ENCODE measurements at regions not wholly inside any gene's neighbourhood (a gene's known extent, or its start where the extent isn't known, plus 50 kb on each side); places are given as distances from the start of the nearest gene placed in this dataset.

DNA sequence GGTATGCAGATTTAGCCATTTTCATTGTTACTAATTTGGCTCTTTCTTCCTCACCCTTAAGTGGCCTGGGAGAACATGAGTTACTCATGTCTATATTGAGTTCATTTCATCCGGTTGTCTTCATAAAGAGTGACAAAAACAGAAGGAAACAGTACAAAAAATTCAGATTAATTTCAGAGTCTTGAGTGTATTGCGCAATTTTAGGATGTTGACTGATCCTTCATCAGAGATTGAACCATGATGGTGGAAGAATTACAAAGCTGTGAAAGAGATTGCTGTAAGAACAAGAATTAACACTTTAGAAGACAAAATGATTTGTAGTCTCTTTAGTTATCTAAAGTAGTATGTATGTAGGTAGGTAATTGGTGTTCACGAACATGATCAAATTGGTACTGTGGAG, 194.0 kb upstream of the PPP1R3A start:
- Histone ChIP-seq H3K27ac (peak overlapping the region in 1 of 10 donors; percentile 14), H3K9me3 (no peaks in the 10 kb centered on the region), H3K27me3 (no peaks in the 10 kb centered on the region), H3K4me1 (peaks cover 0 to 3% (median 0%) of the 10 kb centered on the region in 9 donors), H3K36me3 (no peaks in the 10 kb centered on the region), H3K4me3 (no peak overlapping the region)
- no peak for DNase-seq
- intact Hi-C loops (cut with DNase I) = no loop called here
- 70 to 93% methylated on average over 3 of the region's 3 CpGs for WGBS, 2 donors
- ATAC-seq = no peak
- TF ChIP-seq, protein P1, sequence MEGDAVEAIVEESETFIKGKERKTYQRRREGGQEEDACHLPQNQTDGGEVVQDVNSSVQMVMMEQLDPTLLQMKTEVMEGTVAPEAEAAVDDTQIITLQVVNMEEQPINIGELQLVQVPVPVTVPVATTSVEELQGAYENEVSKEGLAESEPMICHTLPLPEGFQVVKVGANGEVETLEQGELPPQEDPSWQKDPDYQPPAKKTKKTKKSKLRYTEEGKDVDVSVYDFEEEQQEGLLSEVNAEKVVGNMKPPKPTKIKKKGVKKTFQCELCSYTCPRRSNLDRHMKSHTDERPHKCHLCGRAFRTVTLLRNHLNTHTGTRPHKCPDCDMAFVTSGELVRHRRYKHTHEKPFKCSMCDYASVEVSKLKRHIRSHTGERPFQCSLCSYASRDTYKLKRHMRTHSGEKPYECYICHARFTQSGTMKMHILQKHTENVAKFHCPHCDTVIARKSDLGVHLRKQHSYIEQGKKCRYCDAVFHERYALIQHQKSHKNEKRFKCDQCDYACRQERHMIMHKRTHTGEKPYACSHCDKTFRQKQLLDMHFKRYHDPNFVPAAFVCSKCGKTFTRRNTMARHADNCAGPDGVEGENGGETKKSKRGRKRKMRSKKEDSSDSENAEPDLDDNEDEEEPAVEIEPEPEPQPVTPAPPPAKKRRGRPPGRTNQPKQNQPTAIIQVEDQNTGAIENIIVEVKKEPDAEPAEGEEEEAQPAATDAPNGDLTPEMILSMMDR (IDR thresholded peaks at IDR 0.05) = no peak

DNA sequence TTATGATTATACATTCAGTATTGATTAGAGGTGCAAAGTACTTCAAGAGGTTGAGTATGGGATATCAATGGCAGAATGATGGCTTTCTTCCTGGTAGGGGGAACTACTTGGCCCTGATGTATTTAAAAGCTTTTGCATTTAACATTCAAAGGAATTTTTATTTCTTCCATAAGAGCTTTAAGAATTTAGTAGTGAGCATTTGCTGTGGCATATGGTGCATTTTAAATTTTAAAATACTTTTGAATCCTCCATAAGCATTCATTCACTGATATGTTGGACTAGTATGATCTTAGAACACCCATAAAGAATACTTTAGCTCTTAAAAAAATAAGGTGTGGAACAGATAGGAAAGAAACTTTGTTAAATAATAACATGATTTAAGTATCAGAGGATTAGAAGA, 191.9 kb upstream of the PPP1R3A start:
- DNase-seq (no peak), ATAC-seq (no peak)
- Histone ChIP-seq H3K27ac (no peak overlapping the region), H3K4me1 (peaks cover 0 to 3% (median 0%) of the 10 kb centered on the region in 9 donors), H3K36me3 (no peaks in the 10 kb centered on the region), H3K27me3 (no peaks in the 10 kb centered on the region), H3K4me3 (no peak overlapping the region), H3K9me3 (no peaks in the 10 kb centered on the region)
- intact Hi-C loops (cut with DNase I) = no loop called here
- TF ChIP-seq, protein P1 (IDR thresholded peaks at IDR 0.05) = no peak

DNA sequence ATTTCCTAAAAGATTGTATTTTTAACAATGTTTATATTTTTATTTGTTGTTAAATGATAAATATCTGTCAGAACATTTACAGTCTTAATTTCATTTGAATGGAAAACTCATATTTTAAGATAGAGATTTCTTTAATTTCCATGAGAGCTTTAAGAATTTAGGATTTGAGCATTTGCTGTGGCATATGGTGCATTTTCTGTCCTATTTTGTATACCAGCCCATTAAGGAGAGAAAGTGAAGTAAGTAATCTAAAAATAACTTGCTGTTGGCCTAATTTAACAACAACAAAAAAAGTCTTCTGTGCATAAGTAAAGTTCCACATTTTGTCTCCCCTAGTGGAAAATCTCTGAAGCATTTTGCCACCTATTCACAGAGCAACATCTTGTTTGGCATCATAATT, 190.9 kb upstream of the PPP1R3A start:
- TF ChIP-seq, protein P1 (IDR thresholded peaks at IDR 0.05) = no peak
- no peak for DNase-seq
- Histone ChIP-seq H3K27me3 (peaks cover 0 to 8% (median 0%) of the 10 kb centered on the region in 7 donors), H3K4me3 (no peak overlapping the region), H3K4me1 (peaks cover 0 to 3% (median 0%) of the 10 kb centered on the region in 9 donors), H3K27ac (no peak overlapping the region), H3K36me3 (no peaks in the 10 kb centered on the region), H3K9me3 (no peaks in the 10 kb centered on the region)
- intact Hi-C loops (cut with DNase I) = loop anchor here in 1 of 10 donors (10.0 kb wide), 1 partner anchor 65 kb away; no protein-coding TSS in a partner anchor
- ATAC-seq = no peak

DNA sequence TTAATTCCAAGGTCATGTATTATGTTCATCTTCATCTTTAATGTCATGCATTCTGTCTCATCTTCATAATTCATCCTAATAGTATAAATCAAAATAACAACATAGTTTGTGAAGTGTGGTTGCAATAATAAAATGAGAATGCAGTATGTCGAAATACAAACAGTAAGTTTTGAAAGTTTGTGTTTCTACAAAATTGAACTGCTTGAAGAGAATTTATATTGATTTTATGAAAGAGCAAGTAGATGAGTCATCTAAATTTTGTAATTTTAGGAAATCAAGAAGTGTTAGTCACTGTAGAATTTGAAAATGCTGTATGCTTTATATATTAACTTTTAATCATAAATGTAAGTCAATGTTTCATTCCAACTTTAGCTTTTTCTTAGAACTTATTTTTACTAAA, 190.5 kb upstream of the PPP1R3A start:
- ATAC-seq (no peak), DNase-seq (no peak)
- Histone ChIP-seq H3K4me3 (no peak overlapping the region), H3K27ac (no peak overlapping the region), H3K36me3 (no peaks in the 10 kb centered on the region), H3K27me3 (peaks cover 0 to 9% (median 0%) of the 10 kb centered on the region in 7 donors), H3K4me1 (peaks cover 0 to 3% (median 0%) of the 10 kb centered on the region in 9 donors), H3K9me3 (no peaks in the 10 kb centered on the region)
- TF ChIP-seq, protein P1 (IDR thresholded peaks at IDR 0.05) = no peak
- 85 to 88% methylated on average over 1 of the region's 1 CpG for WGBS, 2 donors
- intact Hi-C loops (cut with DNase I) = loop anchor here in 1 of 10 donors (10.0 kb wide), 1 partner anchor 65 kb away; no protein-coding TSS in a partner anchor

Measured in heart right ventricle (tissue), 16 donors.